H1 (cell line): ENCODE measurements at regions not wholly inside any gene's neighbourhood (a gene's known extent, or its start where the extent isn't known, plus 50 kb on each side); places are given as distances from the start of the nearest gene placed in this dataset.

ENCODE experiments used
- CTCF ChIA-PET: fragments of 300-600 bp; sonication (Branson Sonifier 250); formaldehyde crosslinking; loops from one replicate; lab custom pipeline; 2021; ENCODE audit not compliant: partially characterized antibody; lab: Charles Lee
- POLR2A ChIA-PET: fragments of 300-600 bp; sonication (Branson Sonifier 250); formaldehyde crosslinking; loops from one replicate; lab custom pipeline; 2021; ENCODE audit warnings: inconsistent platforms; ENCODE audit not compliant: partially characterized antibody; lab: Charles Lee
- DNase-seq, 2 experiments: peaks; one replicate each; pipeline versions ENCODE4 v3.0.0 to v3.0.0-alpha.2; 2010 to 2022; ENCODE audit warnings: low spot score in 2 of 2, low read depth in 1 of 2, mixed read lengths in 1 of 2
- FAIRE-seq: peaks from 2 replicates; lab custom pipeline; 2011; peaks lifted over from hg19 to GRCh38; lab: Jason Lieb, UNC
- H2AFZ ChIP-seq: 2 replicates; pipeline ENCODE4 v1.8.1; 2012; ENCODE audit warnings: low read length, inconsistent platforms
- H2AK5ac ChIP-seq: 2 replicates; pipeline ENCODE4 v1.6.1; 2013; ENCODE audit warnings: low read depth, low read length
- H2BK120ac ChIP-seq: replicated peaks from 2 replicates; pipeline ENCODE3; 2013; ENCODE audit warnings: low read depth, low read length, inconsistent platforms
- H2BK12ac ChIP-seq: 2 replicates; pipeline ENCODE4 v1.6.1; 2013; ENCODE audit warnings: low read depth, low read length
- H2BK15ac ChIP-seq: 2 replicates; pipeline ENCODE4 v1.6.1; 2013; ENCODE audit warnings: low read length
- H2BK20ac ChIP-seq: 2 replicates; pipeline ENCODE4 v1.6.1; 2013; ENCODE audit warnings: low read length
- H2BK5ac ChIP-seq: 2 replicates; pipeline ENCODE4 v1.6.1; 2013; ENCODE audit warnings: low read depth, low read length
- H3K14ac ChIP-seq: 2 replicates; pipeline ENCODE4 v1.6.1; 2013; ENCODE audit warnings: inconsistent platforms; ENCODE audit not compliant: insufficient read length
- H3K18ac ChIP-seq: 2 replicates; pipeline ENCODE4 v1.6.1; 2013; ENCODE audit warnings: low read length; ENCODE audit errors: extremely low read depth
- H3K23ac ChIP-seq: 2 replicates; pipeline ENCODE4 v1.6.1; 2013; ENCODE audit warnings: inconsistent platforms; ENCODE audit not compliant: insufficient read length
- H3K23me2 ChIP-seq: 2 replicates; pipeline ENCODE4 v1.6.1; 2013; ENCODE audit warnings: low read depth, low read length
- H3K27ac ChIP-seq: 2 replicates; pipeline ENCODE4 v1.6.1; 2011; ENCODE audit warnings: low read depth, low read length, inconsistent platforms
- H3K27me3 ChIP-seq, 4 experiments: replicated peaks in 1 of 4; 1 replicate in 1 of 4; 2 replicates in 3 of 4; pipeline versions ENCODE4 v1.6.1 to v1.8.1; 2011 to 2013; ENCODE audit warnings: low read length in 3 of 4, mild to moderate bottlenecking in 3 of 4, inconsistent platforms in 2 of 4, mixed read lengths in 2 of 4, moderate library complexity in 1 of 4; ENCODE audit not compliant: control insufficient read depth in 3 of 4, insufficient read depth in 3 of 4; ENCODE audit errors: extremely low read depth in 1 of 4
- H3K36me3 ChIP-seq, 4 experiments: 2 replicates each; pipeline versions ENCODE4 v1.6.1 to v1.8.1; 2011 to 2013; ENCODE audit warnings: mild to moderate bottlenecking in 4 of 4, low read length in 3 of 4, moderate library complexity in 2 of 4, control low read depth in 1 of 4, inconsistent platforms in 1 of 4; ENCODE audit not compliant: insufficient read depth in 4 of 4, control insufficient read depth in 2 of 4
- H3K4ac ChIP-seq: replicated peaks from 2 replicates; pipeline ENCODE3; 2013; ENCODE audit warnings: low read length, low read depth, mixed read lengths, inconsistent platforms; ENCODE audit not compliant: insufficient read length
- H3K4me1 ChIP-seq, 4 experiments: replicated peaks in 1 of 4; 1 replicate in 1 of 4; 2 replicates in 3 of 4; pipeline versions ENCODE4 v1.6.1 to v1.8.1; 2011 to 2013; ENCODE audit warnings: low read length in 3 of 4, inconsistent platforms in 2 of 4, mixed read lengths in 1 of 4; ENCODE audit not compliant: insufficient read depth in 4 of 4, control insufficient read depth in 3 of 4
- H3K4me2 ChIP-seq, 2 experiments: 2 replicates each; pipeline versions ENCODE4 v1.6.1 to v1.8.1; 2011 to 2013; ENCODE audit warnings: low read depth in 2 of 2, low read length in 2 of 2, control low read depth in 1 of 2, inconsistent platforms in 1 of 2, mild to moderate bottlenecking in 1 of 2; ENCODE audit not compliant: insufficient read depth in 1 of 2
- H3K4me3 ChIP-seq, 4 experiments: fragments of 200-600, 300-600 bp in 1 of 4; sonication (generic), shearing (Covaris generic), sonication (Bioruptor Twin) in 1 of 4; 2 replicates each; pipeline versions ENCODE4 v1.5.1 to v1.8.1; 2011 to 2016; ENCODE audit warnings: low read length in 4 of 4, low read depth in 3 of 4, control low read depth in 2 of 4, inconsistent platforms in 2 of 4, mild to moderate bottlenecking in 2 of 4, mixed read lengths in 1 of 4, moderate library complexity in 1 of 4; ENCODE audit not compliant: insufficient read depth in 2 of 4; ENCODE audit errors: extremely low read depth in 1 of 4
- H3K56ac ChIP-seq: replicated peaks from 2 replicates; pipeline ENCODE3; 2013; ENCODE audit warnings: low read depth, mild to moderate bottlenecking, mixed read lengths, low read length, inconsistent platforms; ENCODE audit not compliant: insufficient read length
- H3K79me1 ChIP-seq: 2 replicates; pipeline ENCODE4 v1.6.1; 2013; ENCODE audit warnings: low read depth, low read length, control low read depth
- H3K79me2 ChIP-seq, 2 experiments: 2 replicates each; pipeline versions ENCODE4 v1.6.1 to v1.8.1; 2012 to 2013; ENCODE audit warnings: low read length in 2 of 2, mild to moderate bottlenecking in 2 of 2, inconsistent platforms in 1 of 2; ENCODE audit not compliant: insufficient read depth in 2 of 2, control insufficient read depth in 1 of 2
- H3K9ac ChIP-seq, 4 experiments: replicated peaks in 1 of 4; 1 replicate in 1 of 4; 2 replicates in 3 of 4; pipeline versions ENCODE4 v1.6.1 to v1.8.1; 2011 to 2013; ENCODE audit warnings: low read depth in 3 of 4, low read length in 3 of 4, control low read depth in 2 of 4, mild to moderate bottlenecking in 2 of 4, moderate library complexity in 2 of 4, inconsistent platforms in 1 of 4; ENCODE audit errors: extremely low read depth in 1 of 4
- H3K9me3 ChIP-seq, 2 experiments: 2 replicates each; pipeline versions ENCODE4 v1.6.1 to v1.8.1; 2012 to 2013; ENCODE audit warnings: mild to moderate bottlenecking in 2 of 2, moderate library complexity in 2 of 2, control low read depth in 1 of 2, inconsistent platforms in 1 of 2, low read depth in 1 of 2, low read length in 1 of 2, mixed read lengths in 1 of 2; ENCODE audit not compliant: insufficient read depth in 2 of 2
- H4K20me1 ChIP-seq, 2 experiments: replicated peaks in 1 of 2; 2 replicates each; pipeline versions ENCODE3 to v1.8.1; 2011 to 2013; ENCODE audit warnings: inconsistent platforms in 2 of 2, low read length in 2 of 2, mild to moderate bottlenecking in 1 of 2; ENCODE audit not compliant: insufficient read depth in 2 of 2, control insufficient read depth in 1 of 2
- H4K5ac ChIP-seq: 2 replicates; pipeline ENCODE4 v1.6.1; 2013; ENCODE audit warnings: low read length, low read depth, mixed read lengths, inconsistent platforms; ENCODE audit not compliant: insufficient read length
- H4K8ac ChIP-seq: 2 replicates; pipeline ENCODE4 v1.8.0; 2013; ENCODE audit warnings: mild to moderate bottlenecking, moderate library complexity, low read length, inconsistent platforms; ENCODE audit not compliant: insufficient read depth; ENCODE audit errors: extremely low read depth
- H4K91ac ChIP-seq: replicated peaks from 2 replicates; pipeline ENCODE3; 2013; ENCODE audit warnings: low read length, mixed read lengths, inconsistent platforms; ENCODE audit not compliant: insufficient read length
- CHD1 ChIP-seq: IDR thresholded peaks from 2 replicates; pipeline ENCODE4 v1.6.1; 2012; ENCODE audit warnings: low read depth, low read length, improper control_type of control experiment
- EGR1 ChIP-seq: IDR thresholded peaks from 2 replicates; pipeline ENCODE4 v1.6.1; 2011; ENCODE audit warnings: low read depth, low read length, borderline replicate concordance
- WGBS, 2 experiments: shearing (Covaris generic) in 1 of 2; methylation state at CpG; one replicate each; pipeline versions ENCODE4 v1.1.6 to v1.1.7; 2013 to 2015; ENCODE audit warnings: low lambda C conversion rate in 2 of 2, mixed read lengths in 2 of 2, inconsistent platforms in 1 of 2, low coverage in 1 of 2, missing lambda C conversion rate in 1 of 2; ENCODE audit not compliant: insufficient replicate concordance in 2 of 2, insufficient coverage in 1 of 2, insufficient read length in 1 of 2; ENCODE audit errors: extremely low coverage in 1 of 2, missing lambda C conversion rate in 1 of 2; 5-methylcytosine and 5-hydroxymethylcytosine counted together

DNA sequence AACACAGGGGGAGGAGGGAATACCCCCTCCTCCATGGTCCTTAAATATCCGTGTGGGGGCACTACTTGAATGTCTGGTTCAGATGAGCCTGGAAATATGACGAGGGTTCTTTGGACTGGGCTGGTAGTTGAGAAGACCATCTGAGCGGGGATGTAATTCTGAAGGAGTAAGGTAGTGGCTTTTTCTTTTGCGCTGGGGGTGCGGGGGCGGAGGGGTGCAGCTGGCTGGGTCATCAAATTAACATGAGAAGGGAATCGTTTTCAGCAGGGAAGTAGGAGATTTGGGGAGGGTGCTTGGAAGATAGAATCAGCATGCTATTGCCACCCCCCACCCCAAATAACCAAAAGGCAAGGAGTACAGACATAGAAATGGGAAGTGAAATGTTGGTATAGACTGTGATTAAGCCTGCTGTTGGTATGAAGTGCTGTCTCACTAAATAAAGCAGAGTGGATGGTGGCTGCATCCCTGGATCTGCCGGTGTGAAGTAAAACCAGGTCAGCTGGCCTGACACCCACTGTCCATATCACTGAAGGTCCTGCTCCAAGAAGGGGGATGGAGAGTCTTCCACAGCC, 121.9 kb upstream of the HSD17B12 start:
- H3K23ac ChIP-seq = no peak overlapping the region
- peak overlapping the region; percentile 16 to 58 (median 48); a peak in 5 of 8 replicates for H3K4me3 ChIP-seq
- H3K9me3 ChIP-seq = no peaks in the 10 kb centered on the region
- H3K4me1 ChIP-seq = peaks cover 5 to 26% (median 15%) of the 10 kb centered on the region in 4 experiments; a peak in 6 of 7 replicates
- no peak overlapping the region for H2BK12ac ChIP-seq
- H2BK20ac ChIP-seq = peak overlapping the region; percentile 34; the same call in 1 of the 2 replicates
- H3K79me2 ChIP-seq = no peaks in the 10 kb centered on the region
- no peak overlapping the region for H4K5ac ChIP-seq
- H3K56ac ChIP-seq = no peak overlapping the region
- no peak overlapping the region for H4K91ac ChIP-seq
- CTCF ChIA-PET = interaction anchor here (1.0 to 34.3 kb wide), 7 partner anchors 10 to 54 kb away, joined by 3 to 646 read pairs (median 6); no protein-coding TSS in a partner anchor
- H3K36me3 ChIP-seq = no peaks in the 10 kb centered on the region
- no peak overlapping the region for H3K14ac ChIP-seq
- peaks cover 12% of the 10 kb centered on the region for H3K23me2 ChIP-seq
- POLR2A ChIA-PET = interaction anchor here (0.7 to 2.2 kb wide), 3 partner anchors 11 to 18 kb away, joined by 3 to 9 read pairs (median 3); no protein-coding TSS in a partner anchor
- H2AFZ ChIP-seq = peak overlapping the region; percentile 34; the same call in 1 of the 2 replicates
- H4K8ac ChIP-seq = no peak overlapping the region
- peak overlapping the region; percentile 63; the same call in 1 of the 2 replicates for H3K18ac ChIP-seq
- H2BK15ac ChIP-seq = peak overlapping the region; percentile 77; the same call in 1 of the 2 replicates
- peaks cover 2 to 7% (median 4%) of the 10 kb centered on the region in 4 experiments; a peak in 4 of 7 replicates for H3K27me3 ChIP-seq
- H4K20me1 ChIP-seq = no peaks in the 10 kb centered on the region
- H3K27ac ChIP-seq = no peak overlapping the region
- 0 out of 7 replicates have a peak overlapping the region, but pooled peaks of 1 of the 4 experiments have one; percentile 9 for H3K9ac ChIP-seq
- TF ChIP-seq CHD1 (no peak), EGR1 (peak; percentile 96)
- DNase-seq (no peak), FAIRE-seq (no peak)
- peak overlapping the region; percentile 13 for H2BK120ac ChIP-seq
- H2BK5ac ChIP-seq = 0 out of 2 replicates have a peak overlapping the region, but pooled peaks have one; percentile 26
- H3K4me2 ChIP-seq = peak overlapping the region; percentile 87 to 93
- 12% methylated on average over 7 of the region's 8 CpGs; no CpG with 5 or more reads in 1 of the 2 experiments for WGBS, 2 experiments
- no peak overlapping the region for H3K4ac ChIP-seq
- H2AK5ac ChIP-seq = no peak overlapping the region
- H3K79me1 ChIP-seq = no peaks in the 10 kb centered on the region
